ENCODE measurements at regions not wholly inside any gene's neighbourhood (a gene's known extent, or its start where the extent isn't known, plus 50 kb on each side); places are given as distances from the start of the nearest gene placed in this dataset.

DNA sequence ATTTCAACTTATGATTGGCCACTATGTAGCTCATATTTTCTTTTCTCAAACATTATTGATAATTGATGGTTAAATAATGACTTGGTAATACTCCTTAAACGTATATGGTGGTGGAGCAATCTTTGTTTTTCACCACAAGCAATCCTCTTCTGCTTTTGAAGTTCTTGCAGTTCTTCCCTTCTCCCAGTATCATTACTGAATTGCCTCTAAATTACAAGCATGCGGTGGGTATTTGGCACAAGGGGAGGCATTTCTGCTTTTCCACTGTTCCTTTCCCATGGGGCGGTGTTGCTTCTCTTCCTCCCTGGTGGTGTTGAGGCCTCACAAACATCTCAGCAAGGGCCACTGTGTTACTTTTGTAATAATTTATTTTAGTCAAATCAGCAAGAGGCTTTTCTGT lies 234.4 kb upstream of the RXFP2 start:
- no peak for TF ChIP-seq YY1 (IDR thresholded peaks at IDR 0.05; ENCODE audit: extremely low read depth, insufficient replicate concordance, low read depth, low read length)
- TF ChIP-seq POLR2A (IDR thresholded peaks at IDR 0.05; ENCODE audit: borderline replicate concordance, extremely low read depth, insufficient read depth, insufficient read length): no peak
- TF ChIP-seq, protein P1, sequence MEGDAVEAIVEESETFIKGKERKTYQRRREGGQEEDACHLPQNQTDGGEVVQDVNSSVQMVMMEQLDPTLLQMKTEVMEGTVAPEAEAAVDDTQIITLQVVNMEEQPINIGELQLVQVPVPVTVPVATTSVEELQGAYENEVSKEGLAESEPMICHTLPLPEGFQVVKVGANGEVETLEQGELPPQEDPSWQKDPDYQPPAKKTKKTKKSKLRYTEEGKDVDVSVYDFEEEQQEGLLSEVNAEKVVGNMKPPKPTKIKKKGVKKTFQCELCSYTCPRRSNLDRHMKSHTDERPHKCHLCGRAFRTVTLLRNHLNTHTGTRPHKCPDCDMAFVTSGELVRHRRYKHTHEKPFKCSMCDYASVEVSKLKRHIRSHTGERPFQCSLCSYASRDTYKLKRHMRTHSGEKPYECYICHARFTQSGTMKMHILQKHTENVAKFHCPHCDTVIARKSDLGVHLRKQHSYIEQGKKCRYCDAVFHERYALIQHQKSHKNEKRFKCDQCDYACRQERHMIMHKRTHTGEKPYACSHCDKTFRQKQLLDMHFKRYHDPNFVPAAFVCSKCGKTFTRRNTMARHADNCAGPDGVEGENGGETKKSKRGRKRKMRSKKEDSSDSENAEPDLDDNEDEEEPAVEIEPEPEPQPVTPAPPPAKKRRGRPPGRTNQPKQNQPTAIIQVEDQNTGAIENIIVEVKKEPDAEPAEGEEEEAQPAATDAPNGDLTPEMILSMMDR (IDR thresholded peaks at IDR 0.05 in 2 of 3, conservative IDR thresholded peaks at IDR 0.05 in 1 of 3; ENCODE audit: borderline replicate concordance in 1 of 3, insufficient read depth in 1 of 3, low read depth in 2 of 3, low read length in 2 of 3): no peak
